ENCODE measurements at regions not wholly inside any gene's neighbourhood (a gene's known extent, or its start where the extent isn't known, plus 50 kb on each side); places are given as distances from the start of the nearest gene placed in this dataset.

- no peak for DNase-seq
These were observed 226.5 kb downstream of the PTPRC start for GRCh38 chr1:198865319-198865718.

- no peak for DNase-seq
These were observed 228.3 kb downstream of the PTPRC start for GRCh38 chr1:198867182-198867581.

GRCh38 chr1:198873696-198874230, 234.9 kb downstream of the PTPRC start:
- no peak for DNase-seq

GRCh38 chr1:198876371-198876871, 237.6 kb downstream of the PTPRC start:
- no peak for DNase-seq

- no peak for DNase-seq
These were observed 239.7 kb downstream of the PTPRC start for GRCh38 chr1:198878566-198878965.

- no peak for DNase-seq
These were observed 241.0 kb downstream of the PTPRC start for GRCh38 chr1:198879711-198880306.

GRCh38 chr1:198880397-198880796, 241.6 kb downstream of the PTPRC start:
- no peak for DNase-seq

GRCh38 chr1:198880818-198881597, 242.2 kb downstream of the PTPRC start:
- no peak for DNase-seq

- no peak for DNase-seq
These were observed 244.3 kb downstream of the PTPRC start for GRCh38 chr1:198883184-198883583.

- no peak for DNase-seq
These were observed 249.0 kb downstream of the PTPRC start for GRCh38 chr1:198887866-198888265.

GRCh38 chr1:198888379-198888943, 249.6 kb downstream of the PTPRC start:
- no peak for DNase-seq

GRCh38 chr1:198889101-198889500, 250.3 kb downstream of the PTPRC start:
- DNase-seq, result no peak

GRCh38 chr1:198889749-198890148, 250.9 kb downstream of the PTPRC start:
- DNase-seq, result no peak

GRCh38 chr1:198890214-198890930, 251.5 kb downstream of the PTPRC start:
- DNase-seq, result peak; percentile 18

GRCh38 chr1:198892065-198892464, 253.2 kb downstream of the PTPRC start:
- DNase-seq, result no peak

- DNase-seq, result no peak
These were observed 254.3 kb downstream of the PTPRC start for GRCh38 chr1:198893141-198893540.

GRCh38 chr1:198893763-198894444, 255.1 kb downstream of the PTPRC start:
- no peak for DNase-seq

- no peak for DNase-seq
These were observed 262.4 kb downstream of the PTPRC start for GRCh38 chr1:198901266-198901665.

- no peak for DNase-seq
These were observed 263.8 kb downstream of the PTPRC start for GRCh38 chr1:198902655-198903054.

- DNase-seq, result no peak
These were observed 264.4 kb downstream of the PTPRC start for GRCh38 chr1:198903203-198903602.

GRCh38 chr1:198903621-198904020, 264.8 kb downstream of the PTPRC start:
- no peak for DNase-seq

GRCh38 chr1:198904321-198904720, 265.5 kb downstream of the PTPRC start:
- DNase-seq, result no peak

Measured in NCI-H526 treated with DMSO at 0.1 percent for 48 hours (cell line).